D341Med (cell line): ENCODE measurements at regions not wholly inside any gene's neighbourhood (a gene's known extent, or its start where the extent isn't known, plus 50 kb on each side); places are given as distances from the start of the nearest gene placed in this dataset.

ENCODE experiments used
- DNase-seq: peaks from one replicate; pipeline ENCODE4 v3.0.0; 2012; ENCODE audit warnings: low spot score

DNA sequence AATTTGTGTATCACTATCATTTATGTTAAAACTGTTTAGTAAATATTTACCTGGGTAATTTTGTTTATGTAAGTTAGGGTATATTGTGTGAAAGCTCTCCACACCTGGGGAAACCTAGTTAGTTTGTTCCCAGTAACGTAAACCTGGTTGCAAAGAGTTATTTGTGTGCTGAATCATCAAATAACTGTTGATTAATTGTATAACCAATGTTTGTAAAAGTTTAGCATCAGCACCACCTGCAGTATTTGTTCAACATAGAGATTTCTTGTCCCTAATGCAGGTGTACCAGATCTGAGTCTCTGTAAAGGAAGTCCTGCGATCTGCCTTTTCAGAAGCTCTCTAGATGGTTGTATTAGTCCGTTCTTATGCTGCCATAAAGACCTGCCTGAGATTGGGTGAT is 440.4 kb downstream of the COL12A1 start:
- DNase-seq = no peak

DNA sequence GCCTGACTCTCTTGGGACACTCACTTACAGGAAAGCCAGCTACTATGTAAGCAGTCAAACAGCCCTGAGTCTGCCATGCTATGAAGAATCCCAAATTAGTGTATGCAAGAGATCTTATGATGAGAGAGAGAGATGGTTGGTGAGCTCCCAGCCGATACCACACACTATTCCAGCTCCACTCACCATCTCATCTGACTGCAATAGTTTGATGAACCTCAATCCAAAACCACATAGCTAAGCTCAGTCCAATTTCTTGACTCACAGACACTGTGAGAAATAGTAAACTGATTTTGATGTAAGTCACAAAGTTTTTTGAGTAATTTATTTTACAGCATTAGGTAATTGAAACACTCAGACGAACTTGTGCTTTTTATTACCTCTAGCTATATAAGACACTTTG is 441.4 kb downstream of the COL12A1 start:
- no peak for DNase-seq

DNA sequence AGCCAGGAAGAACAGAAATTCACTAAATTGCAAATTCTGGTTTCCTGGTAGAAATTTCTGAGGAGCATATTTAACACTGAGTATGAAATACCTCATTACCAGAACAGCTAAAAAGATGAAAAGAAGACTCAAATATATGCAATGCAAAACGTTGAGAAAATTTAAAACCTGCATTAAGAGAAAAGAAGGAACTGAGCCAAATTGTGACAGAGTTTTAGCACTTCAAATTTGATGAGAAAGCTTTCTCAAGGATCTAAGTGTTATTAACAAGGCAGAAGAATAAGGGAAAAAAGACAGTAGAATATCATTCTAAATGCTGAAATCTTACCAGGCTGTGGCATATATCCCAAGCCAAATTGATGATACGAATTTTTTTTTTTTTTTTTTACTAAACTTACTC is 443.0 kb downstream of the COL12A1 start:
- no peak for DNase-seq

DNA sequence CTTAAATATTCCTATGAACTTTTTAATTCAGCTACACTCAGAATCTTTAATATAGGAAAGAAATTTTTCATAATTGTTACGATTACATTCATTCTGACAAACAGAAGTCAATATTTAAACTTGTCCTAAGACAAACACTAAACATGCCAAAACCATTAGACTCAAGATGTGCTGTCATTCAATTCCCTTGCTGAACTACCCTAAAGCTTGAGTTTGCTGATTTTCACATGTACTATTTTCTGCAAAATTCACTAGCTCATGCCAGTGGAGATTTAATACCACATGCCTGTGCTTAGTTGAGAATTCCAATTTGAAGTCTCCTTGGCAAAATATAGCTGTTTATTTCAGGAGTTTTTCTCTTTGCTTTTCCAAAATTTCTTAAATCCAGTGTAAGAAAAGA is 448.0 kb downstream of the COL12A1 start:
- no peak for DNase-seq

DNA sequence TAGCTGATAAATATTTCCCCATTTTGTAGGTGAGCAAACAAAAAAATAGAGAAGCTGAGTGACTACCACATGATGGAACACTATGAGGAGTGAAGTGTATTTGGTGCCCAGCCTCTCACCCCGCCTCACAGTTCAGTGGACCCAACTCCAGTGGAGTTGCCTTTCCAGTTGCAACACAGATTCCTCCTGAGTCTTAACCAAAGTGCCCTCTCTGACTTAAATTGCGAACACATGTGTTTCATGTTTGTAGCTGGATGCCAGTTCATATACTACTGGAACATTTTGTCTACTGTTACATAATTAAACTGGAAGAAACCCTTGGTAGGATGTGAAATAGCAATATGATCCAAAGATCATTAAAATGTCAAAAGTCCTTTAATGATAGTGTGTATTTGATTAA is 448.9 kb downstream of the COL12A1 start:
- DNase-seq = no peak

DNA sequence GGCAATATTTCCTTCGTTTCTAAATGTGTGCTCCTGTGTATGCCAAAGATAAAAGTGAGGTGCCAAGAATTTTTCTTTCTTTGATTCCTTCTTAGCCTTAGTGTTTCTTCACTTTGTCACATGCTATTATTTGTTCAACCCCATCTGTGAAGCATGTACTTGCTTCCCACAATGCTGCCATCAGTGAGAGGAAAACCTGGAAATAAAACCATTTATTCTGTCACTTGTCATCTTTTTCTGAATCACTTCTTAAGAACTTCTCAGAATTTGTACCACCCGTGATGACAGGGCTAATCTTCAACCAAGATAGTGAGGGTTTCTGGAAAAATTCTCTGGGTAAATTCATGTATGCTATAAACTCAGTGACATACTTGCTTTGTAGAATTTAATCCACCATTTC is 450.1 kb downstream of the COL12A1 start:
- DNase-seq = no peak

DNA sequence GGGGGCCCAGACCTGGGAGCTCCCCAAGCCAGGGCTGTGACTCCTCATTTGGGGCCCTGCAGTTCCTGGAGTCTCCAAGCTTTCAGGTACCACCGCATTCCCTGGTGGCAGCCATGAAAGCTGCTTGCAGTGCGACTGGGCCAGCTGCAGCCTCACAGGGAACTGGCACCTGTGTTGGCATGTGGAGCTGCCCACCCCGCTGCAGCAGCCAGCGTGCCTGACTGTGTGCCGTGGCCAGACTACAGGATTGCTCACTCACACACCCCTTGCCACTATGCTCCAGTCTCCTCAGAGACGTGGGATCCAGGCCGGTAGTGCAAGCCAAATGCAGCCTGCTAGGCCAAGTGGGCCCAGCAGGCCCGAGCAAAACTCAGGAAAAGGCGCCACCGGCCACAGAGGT is 450.7 kb downstream of the COL12A1 start:
- DNase-seq = no peak

DNA sequence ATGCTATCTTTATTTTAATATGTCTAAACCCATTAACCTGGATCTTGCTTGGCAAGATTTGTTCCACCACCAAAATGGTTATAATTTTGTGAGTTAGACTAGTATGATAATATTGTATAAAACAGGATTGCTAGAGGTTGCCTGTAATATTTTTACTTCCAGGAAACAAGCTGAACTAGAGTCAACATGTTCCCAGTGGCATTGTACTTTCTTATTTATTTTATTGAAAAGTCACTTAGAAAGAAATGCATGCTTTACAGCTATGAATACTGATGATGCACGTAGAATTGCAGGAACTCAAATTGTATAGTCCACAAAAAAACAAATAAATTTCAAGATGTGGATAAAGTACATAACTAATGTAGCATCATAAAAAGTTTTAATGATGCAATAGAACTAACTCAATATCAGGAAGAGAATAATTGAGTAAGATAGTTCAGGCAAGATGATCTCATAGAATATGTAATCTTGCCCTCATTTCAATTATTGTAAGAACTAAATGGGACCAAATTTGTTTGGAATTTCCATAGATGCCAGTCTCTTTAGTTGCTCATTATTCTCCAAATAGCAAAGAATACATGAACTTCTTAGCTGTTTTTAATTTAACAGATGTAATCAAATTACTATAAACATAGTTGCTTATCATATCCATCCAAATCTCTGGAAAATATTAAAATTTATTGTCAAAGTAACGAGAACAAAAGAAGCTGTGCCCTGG is 451.8 kb downstream of the COL12A1 start:
- DNase-seq = no peak

DNA sequence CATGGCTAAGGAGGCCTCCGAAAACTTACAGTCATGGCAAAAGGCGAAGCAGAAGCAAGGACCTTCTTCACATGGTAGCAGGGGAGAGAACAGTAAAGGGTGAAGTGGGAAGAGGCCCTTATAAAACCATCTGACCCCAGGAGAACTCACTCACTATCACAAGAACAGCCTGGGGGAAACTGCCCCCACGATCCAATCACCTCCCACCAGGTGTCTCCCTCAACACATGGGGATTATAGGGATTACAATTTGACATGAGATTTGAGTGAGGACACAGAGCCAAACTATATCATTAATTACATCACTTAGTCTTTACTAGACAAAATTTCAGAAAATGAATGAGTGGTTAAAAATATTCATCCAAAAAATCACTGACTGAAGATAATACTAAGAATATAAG is 453.6 kb downstream of the COL12A1 start:
- DNase-seq = no peak

DNA sequence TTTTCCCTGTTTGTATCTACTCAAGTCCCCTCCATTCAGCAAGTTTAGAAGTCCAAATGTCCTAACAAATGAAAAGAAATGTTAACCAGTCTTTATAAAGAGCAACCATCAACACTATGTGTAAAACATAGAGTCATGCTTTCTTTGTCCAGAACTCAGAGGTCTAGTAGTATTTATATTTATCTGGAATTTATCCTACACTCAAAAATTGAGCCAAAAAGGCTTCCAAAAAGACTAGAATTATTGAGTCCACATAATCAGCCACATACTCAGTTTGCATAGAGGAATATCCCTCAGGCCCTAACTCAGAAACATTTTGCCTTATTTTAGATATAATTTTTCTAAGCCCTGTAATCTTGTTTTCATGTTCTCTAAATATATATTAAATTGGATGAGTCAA is 455.0 kb downstream of the COL12A1 start:
- no peak for DNase-seq

DNA sequence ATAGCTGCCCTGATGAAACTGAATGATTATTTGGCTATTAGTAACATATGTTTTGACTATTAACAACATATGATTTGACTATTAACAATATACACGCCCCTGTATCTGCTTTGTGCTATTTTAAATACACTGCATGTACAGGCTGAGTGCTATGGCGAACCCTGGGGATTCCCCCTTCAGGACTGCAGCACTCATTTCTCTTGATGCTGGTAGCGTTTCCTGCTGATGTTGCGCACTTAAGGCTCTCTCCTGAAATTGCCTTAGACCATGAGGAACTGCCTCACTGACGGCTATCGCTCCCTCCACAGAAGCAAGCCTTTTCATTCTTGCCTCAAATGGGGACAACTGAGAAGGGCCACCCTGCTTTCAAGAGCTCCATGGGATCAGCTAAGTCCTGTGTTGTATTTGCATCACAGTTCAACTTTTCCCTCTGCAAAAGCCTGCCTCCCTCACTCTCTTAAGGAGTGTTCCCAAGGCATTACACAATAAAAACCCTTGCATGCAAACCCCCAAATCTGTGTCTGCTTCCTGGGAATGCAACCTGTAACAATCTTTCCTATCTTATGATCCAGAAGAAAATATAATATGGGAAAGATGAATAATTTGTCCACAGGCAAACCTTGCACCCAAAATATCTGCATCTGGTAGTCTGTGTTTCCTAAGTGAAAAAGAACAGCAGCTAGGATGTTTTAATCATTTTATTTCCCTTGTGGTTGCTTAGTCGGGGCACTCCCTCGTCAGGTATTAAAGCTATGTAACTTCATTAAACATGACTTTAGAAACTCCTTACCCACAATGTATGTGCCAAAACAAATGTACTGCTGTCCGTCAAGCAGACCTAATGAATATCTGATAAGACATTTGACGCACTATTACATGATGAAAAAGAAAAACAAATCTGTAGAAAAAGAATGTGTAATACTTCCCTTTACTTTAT is 456.4 kb downstream of the COL12A1 start:
- DNase-seq = no peak

DNA sequence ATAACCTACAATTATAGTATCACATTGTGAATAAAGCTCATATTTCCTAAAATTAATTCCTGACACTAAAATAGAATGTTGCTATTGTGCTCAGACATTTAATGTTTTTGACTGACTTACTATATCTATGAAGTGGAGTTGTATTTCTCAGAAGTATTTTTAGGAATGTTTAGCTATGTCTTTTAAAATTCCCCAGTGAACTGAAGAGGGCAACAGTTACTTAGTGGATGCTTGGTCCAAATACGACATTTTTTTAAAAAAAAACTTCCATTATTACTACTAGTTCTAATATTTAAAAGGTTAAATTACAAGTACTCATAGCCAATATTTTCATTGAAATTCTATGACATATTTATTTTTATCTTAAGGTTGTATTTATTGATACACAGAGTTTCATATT is 460.2 kb downstream of the COL12A1 start:
- no peak for DNase-seq

DNA sequence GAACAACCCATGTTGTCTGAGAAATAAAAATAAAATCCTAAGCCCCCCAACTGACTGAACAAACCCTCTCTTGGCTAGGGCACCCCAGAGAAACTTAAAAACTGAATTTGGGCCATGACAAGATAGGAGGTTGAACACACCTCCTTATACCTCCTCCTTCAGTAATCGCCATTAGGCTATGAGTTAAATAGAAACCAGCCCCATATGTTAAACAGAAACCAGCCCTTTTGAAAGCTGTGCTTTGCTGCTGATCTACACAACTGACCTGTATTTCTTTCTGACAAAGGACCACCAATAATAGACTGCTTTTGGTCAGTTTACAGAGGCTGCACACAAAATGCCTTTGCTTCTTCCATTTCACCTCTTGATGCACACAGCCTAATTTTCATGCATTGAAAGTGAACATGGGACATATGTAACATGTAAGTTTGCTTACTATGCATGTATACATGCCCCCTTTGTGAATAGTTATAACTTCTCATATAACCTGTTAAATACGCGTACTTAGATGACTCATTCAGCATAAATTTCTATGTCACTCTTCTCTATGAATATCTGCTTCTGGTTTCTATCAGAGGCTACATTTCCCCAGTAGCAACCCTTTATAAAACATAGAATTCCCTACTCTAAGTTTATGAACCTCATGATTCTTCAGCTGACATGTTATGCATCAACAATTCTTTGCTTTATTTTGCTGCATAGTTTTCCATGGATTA is 462.9 kb downstream of the COL12A1 start:
- DNase-seq = no peak

DNA sequence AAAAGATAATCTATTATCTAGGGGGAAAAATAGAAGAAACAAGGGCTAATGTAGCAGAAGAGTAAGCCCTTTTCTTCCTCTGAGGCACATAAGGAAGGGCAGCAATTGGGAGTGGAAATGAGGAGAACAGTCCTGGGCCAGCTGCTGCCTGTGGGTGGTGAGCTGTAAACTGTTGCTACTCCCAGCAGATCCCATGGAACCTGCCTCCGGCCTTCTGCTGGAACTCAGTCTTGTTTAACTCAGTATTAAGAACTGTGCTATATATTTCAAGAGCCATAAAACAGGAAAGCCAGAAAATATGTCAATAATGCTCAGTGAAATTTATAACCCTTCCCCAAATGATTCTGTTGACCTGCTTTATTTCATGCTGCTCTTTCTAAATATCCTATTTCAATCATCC is 464.2 kb downstream of the COL12A1 start:
- DNase-seq = no peak

DNA sequence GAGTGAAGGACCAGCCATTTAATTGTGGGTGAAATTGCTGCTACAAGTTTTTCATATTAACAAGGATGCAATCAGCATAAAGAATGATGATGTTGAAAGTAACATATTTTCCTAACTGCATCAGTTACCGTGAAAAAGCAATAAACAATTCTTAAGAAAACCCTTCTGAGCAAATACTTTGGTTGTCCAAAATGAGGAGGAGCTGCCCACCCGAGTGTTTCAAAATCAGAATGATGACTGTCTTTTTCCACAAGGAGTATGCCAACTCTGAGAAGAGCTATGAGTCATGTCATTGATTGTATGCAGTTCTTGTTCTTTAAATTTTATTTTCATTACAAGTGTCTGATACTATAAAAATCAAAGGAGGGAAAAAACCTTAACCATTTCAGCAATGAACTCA is 470.5 kb downstream of the COL12A1 start:
- no peak for DNase-seq

DNA sequence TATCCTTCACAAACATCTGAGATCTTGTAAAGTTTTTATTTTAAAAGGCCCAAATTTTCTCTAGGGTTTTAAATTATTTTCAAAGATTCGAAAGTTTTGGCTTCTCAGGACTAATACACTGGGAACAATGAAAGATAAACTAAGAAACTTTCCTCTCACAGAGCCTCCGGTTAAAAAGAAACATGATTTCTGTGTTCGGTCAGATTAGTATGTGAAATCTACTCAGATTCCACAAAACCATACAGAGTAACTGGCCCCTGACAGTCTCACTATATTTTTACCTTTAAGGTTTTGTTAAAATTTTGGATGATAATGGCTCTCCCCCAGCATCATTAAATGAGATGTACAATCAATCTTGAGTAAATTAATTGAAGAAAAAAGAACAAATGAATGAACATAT is 471.0 kb downstream of the COL12A1 start:
- no peak for DNase-seq

DNA sequence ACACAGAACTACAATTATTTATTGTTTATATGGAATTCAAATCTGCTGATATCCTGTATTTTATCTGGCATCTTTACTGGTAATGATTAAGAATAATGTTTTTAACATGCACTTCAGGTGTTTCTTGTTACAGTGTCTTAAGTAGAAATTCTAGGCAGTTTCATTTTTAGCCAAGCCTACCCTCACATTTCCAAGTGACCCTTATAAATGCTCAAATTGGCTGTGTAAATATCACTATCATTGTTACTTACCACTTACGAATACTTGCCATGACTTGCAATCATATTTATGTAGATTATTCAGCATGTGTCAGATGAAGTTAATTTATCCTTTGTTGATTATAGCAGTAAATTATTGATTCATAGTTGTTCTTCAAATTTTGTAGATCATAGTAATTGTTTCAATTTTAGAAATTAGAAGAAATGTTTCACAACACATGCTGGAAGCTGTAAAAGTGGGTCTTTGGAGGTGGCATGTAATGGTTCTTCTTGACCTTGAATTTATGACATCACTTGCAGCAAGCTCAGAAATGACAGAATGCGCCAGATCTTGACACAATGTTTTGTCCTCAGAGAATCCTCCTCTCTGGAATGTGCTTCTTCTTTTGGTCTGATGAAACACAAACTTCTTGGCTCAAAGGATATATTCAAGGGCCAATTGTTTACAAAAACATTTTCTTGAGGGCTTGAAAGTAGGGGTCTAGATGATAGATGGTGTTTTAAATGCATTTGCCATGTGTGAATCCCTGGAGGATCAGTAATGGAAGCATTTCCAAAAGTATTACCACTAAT is 471.8 kb downstream of the COL12A1 start:
- DNase-seq = no peak

DNA sequence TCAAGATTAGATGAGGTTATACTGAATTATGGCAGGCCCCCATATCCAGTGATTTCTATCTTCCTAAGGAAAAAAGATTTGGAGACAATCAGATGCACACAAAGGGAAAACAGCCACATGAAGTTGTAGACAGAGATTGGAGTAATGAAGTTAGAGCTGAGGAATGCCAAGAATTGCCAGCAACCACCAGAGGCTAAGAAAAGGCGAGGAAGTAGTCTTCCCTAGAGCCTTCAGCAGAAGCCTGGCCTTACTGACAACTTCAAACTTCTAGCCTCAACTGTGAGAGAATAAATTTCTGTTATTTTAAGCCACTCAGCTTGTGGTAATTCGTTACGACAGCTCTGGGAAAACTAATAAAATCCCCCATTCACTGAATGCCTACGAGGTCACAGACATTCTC is 473.9 kb downstream of the COL12A1 start:
- DNase-seq = no peak

DNA sequence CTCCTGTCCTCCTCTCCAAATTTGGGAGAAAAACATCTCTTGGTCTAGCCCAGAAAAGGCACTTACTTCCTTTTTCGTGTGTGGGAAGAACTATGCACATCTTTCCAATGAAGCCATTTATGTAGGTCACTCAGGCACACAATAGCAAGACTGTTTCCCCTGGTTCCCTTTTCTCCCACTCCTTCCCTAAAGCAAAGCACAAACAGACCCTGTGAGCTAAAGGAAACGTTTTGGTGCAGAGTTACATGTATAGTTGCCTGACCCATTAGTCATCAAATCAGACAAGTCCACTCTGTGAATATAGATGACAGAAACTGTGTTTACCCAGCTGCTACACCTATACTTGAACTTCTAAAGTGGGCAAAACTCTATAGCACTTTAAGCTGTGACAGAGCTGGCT is 474.6 kb downstream of the COL12A1 start:
- DNase-seq = no peak

DNA sequence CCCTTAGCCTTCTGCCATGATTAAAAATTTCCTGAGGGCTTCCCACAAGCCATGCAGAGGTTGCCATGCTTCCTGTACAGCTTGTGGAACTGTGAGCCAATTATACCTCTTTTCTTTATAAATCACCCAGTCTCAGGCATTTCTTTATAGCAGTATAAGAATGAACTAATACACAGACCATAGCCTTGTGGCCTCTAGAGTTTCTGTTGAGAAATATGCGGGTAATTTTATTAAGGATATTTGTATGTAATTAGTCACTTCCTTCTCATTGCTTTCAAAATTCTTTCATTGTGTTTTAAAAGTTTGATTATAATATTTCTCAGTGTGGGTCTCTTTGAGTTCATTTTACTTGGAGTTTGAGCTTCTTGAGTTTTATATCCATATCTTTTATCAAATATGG is 484.9 kb downstream of the COL12A1 start:
- no peak for DNase-seq

DNA sequence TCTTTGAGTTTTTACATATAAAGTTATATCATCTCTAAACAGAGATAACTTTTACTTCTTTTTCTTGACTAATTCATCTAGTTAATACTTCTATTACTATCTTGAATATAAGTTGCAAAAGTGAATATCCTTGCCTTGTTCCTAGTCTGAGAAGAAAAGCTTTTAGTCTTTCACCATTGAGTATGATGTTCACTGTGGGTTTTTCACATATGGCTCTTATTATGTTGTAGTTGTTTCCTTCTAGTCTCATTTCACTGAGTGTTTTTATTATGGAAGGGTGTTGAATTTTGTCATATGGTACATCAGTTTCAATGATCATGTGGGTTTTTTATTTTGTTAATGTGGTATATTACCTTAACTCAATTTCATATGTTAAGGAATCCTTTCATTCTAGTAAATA is 488.3 kb downstream of the COL12A1 start:
- no peak for DNase-seq
